Panc1 (cell line): ENCODE measurements at regions not wholly inside any gene's neighbourhood (a gene's known extent, or its start where the extent isn't known, plus 50 kb on each side); places are given as distances from the start of the nearest gene placed in this dataset.

Source experiments
- CTCF ChIP-seq: fragments of 450-650 bp; IDR thresholded peaks from 2 replicates; pipeline ENCODE4 v1.5.1; 2017; ENCODE audit warnings: mild to moderate bottlenecking
- POLR2AphosphoS5 ChIP-seq: IDR thresholded peaks from 2 replicates; pipeline ENCODE4 v1.6.1; 2012; ENCODE audit warnings: mild to moderate bottlenecking, low read depth, low read length, moderate library complexity
- REST ChIP-seq, 2 experiments: IDR thresholded peaks; 2 replicates each; pipeline ENCODE4 v1.6.1; 2011 to 2012; ENCODE audit warnings: low read depth in 2 of 2, control low read depth in 1 of 2, low read length in 1 of 2, mild to moderate bottlenecking in 1 of 2, moderate library complexity in 1 of 2; ENCODE audit not compliant: insufficient read depth in 1 of 2
- TCF7L2 ChIP-seq: IDR thresholded peaks from 2 replicates; pipeline ENCODE4 v1.6.1; 2011; ENCODE audit warnings: mild to moderate bottlenecking, low read depth, low read length, inconsistent platforms

GRCh38 chr11:93271596-93271995 lies 58.9 kb upstream of the DEUP1 start:
- no peak for TF ChIP-seq CTCF
- TF ChIP-seq REST (IDR thresholded peaks at IDR 0.05; ENCODE audit: insufficient read depth in 1 of 2, low read depth in 2 of 2, low read length in 1 of 2): no peak
- TF ChIP-seq POLR2AphosphoS5: no peak
- no peak for TF ChIP-seq TCF7L2
